ENCODE measurements at regions not wholly inside any gene's neighbourhood (a gene's known extent, or its start where the extent isn't known, plus 50 kb on each side); places are given as distances from the start of the nearest gene placed in this dataset.
"Not testable (repeated sequence)": the region's sequence is repeated elsewhere in the genome, so short reads cannot be mapped to it uniquely, and the experiment has no call there.

DNA sequence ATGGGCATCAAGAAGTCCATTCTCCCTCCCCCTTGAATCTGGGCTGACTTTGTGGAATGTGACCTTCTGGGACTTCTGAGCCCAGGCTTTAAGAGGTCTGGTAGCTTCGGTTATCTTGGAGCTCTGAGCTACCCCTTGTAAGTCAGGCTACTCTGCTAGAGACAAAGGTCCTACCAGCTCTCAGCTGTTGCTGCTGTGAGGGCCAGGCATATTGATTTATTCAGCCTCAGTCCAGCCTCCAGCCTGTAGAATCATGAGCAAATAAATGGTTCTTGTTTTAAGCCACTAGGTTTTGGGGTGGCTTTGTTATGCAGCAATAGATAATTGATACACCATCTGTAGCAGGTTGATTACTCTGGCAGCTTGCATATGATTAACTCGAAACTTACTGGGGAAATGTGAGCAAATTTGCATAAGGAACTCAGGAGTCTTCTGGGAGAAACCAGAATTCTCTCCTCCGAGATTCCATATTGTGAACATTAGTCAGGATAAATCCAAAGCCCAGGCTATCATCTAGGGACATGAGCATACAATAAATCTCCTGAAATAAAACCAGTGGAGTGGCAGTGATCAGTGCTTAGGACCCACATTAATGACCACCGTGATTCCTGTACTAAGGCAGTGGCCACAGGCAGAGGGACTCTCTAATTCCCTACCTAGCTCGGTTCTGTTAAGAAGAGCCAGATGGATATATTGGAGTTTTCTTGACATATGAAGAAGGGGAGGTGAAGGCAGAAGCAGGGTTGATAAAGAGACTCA is 336.1 kb downstream of the CDC5L start:
- DNase-seq = no peak

DNA sequence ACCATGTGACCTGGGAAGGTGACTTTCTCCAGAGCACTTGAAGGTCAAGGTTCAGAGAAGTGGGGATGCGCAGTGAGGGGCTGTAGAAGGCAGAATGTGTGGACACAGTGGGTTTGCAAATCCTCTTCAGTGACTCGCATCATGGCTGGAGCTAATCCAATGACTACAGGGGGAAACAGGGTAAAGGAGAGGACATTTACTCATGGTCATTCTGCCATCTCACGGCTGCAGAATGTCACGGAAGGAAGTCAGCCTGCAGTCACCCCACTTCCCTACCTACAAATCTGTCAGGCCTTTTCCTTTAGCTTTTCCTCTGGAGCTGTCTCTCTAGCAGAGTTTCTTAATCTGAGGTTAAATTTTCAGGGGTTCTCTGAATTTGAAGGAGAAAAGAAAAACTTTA is 337.6 kb downstream of the CDC5L start:
- no peak for DNase-seq

DNA sequence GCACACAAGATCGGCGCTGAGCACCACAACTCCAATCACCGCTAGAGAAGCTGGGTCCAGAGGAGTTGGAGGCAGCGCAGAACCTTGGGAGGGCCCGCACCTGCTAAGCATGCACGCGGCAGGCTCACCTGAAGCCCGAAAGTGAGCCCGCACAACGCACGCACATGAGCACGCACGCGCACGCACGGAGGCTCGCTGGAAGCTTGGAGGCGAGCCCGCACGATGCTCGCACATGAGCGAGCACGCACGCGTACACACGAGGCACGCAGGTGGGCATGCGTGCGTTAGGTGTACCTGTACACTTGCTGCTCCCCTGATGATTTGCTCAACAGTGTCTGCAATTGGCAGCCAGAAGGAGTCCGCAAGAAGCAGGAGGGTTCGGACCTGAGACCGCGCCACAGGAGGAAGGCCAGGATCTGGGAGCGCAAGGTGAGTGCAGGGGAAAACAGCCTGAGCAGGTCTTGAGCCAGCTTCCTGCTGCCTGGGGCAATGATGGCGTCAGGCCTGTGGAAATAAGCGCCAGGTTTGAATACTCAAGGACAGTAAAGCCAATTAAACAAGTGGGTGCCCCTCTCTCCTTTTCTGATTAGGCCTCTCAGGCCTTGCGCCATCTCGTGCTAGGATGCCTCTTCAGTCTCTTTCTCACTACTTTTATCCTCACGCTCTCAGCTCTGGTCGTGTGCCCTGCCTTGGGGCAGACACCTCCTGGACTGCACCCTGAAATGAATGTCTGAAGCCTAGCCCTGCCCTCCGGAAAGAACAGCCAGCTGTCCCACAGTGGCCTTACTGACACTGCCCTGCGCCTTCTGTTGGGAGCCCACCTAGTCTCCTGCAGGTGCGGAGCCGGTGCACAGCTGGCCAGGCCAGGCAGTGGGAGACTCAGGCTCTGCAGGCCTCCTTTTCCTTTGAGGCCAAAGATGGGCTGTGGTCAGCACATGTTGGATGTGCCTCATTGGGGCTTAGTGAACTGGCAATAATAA is 340.4 kb downstream of the CDC5L start:
- no peak for DNase-seq

DNA sequence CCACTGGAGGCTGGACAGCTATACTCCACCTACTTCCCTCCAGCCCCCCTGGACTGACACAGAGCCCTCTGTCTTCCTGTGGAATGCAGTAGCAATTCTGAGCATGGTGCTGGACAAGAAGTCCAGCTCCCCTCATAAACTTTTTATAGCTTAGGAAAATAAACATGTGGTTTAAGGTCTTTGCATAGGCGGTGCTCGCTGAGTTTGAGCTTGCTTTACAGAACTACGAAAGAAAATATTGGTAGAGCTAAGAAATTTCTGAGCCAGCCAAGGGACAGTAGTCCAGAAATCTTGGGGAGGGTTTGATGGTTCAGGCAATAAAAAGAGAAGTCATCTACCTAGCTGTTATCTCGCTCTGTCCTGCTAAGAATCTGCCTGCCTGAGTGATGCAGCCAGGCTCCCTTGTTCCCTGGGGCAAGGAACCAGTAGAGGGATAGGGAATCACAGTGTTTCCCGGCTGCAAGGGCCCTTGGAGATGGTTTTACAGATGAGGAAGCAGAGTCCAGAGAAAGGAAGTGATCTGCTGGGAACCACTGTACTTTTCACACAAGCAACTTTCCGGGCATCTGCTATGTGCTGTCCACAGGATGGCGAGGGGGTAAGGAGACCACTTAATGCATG is 343.4 kb downstream of the CDC5L start:
- DNase-seq = peak; percentile 21

DNA sequence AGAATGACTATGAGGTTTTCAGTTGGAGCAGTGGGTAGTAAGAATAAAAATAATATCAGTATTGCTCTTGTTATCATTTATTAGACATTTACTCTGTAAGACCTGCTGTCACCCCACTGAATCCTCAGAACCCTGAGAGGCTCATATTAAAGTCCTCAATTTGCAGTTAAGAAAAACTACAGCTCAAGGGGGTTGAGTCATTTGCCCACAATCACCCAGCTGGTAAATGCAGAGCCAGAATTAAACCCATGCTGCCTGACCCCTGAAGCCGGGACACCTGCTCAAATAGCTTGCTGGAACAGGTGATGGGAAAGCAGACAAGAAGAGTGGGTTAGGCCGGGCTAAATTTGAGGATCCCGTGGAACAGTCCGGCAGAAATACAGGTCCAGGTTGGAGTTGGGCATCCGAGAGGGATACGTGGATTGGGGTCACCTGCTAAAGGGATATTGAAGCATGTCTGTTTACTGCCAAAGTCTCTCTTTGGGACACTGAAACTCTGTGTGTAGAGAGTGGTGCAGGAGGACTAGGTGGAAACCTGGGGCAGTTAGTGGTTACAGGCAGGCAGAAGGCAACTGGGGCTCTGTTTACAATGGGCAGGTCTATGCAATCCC is 344.1 kb downstream of the CDC5L start:
- DNase-seq = no peak

DNA sequence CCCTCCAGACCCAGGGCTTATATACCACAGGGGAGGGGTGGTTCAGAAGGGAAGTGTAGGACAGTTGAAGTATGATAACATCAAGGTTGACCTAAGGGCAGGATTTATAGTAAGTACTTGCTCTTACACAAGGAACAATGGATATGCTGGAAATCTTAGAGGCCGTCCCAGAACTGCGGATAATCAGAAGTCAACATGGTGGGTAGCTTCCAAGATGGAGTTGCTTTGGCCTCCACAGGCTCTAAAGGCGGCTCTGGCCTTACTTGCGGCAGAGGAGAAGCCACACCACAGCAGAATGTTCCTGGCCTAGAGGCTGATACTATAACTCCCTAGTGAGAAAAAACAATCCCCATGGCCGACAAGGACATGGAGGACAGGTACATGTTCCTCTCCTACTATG is 344.7 kb downstream of the CDC5L start:
- no peak for DNase-seq

DNA sequence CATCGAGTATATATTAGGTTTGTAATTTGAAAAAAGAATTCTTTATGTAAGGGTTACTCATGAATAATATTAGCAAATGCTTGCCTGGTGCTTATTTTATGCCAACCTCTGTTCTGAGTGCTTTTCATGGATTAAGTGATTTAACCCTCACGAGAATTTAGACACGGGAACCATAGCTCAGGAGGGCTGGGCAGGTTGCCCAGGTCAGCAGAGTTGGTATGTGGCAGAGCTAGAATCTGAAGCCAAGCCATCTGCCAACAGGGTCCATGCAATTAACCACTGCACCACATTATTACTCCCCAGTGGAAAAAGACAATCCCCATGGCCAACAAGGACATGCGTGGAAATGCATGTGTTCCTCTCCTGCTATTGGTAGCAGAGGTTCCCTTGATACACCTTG is 345.6 kb downstream of the CDC5L start:
- DNase-seq = no peak

DNA sequence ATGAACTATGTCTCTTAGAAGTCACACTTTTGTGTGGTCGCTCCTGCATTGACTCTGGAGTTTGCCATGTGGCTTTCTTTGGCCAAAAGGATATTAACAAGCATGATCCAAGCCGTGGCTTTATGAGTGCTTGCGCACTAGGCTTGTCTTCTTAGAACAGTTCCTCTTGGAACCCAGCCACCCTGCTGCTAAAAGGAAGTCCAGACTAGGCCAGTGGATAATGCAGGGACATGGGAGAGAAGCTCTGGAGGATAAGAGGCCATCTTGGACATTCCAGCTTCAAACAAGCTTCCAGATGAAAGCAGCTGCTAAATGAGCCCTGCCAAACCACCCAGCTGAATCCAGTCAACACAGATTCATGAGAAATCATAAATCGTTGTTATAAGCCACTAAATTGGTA is 346.4 kb downstream of the CDC5L start:
- DNase-seq = no peak

DNA sequence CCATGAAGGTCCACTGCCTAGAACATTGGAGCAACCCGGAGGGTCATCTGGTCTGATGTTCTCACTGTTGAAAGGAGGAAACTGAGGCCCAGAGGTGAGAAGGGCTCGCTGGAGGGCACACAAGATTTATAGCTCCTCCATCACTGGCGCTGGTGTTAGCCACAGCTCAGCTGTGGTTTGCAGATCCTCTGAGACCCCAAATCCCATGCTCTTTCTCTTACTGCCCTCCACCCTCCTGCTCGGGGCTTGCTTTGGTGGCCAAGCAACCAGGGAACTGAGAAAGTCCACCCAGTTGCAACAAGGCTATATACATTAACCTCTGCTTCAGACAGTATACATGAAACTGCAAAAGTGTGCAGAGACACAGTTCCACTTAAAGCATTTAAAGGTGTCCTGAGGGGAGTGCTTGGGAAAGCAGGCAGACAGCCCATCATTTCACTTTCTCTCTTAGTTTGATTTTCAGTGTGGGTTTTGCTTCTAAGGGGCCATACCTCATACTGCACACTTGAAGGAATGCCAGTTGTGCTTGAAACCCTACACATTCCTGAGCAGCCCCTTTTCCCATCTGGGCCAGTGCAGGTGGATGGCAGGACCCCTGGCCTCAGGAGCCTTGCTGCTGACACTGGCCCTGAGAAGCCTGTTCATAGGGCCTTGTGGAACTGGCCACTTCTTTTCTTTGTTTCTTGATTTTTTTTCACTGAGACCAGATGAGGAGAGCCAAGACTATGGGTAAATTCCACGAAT is 347.6 kb downstream of the CDC5L start:
- DNase-seq = no peak

DNA sequence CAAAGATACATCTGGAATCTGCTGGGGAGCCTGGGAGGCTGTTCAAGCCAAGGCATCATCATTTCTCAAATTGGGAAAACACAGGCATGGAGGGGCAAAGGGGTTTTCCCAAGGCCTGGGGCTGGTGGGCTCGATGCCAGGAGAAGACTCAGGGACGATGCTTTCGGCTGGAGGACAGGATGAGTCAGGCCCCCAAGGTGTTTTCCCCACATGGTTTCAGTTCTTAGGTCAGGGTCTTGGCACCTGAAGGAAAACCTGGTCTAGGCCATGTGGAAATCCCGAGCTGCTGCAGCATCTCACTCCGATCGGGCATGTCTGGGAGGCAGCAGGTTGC is 348.1 kb downstream of the CDC5L start:
- DNase-seq = no peak

DNA sequence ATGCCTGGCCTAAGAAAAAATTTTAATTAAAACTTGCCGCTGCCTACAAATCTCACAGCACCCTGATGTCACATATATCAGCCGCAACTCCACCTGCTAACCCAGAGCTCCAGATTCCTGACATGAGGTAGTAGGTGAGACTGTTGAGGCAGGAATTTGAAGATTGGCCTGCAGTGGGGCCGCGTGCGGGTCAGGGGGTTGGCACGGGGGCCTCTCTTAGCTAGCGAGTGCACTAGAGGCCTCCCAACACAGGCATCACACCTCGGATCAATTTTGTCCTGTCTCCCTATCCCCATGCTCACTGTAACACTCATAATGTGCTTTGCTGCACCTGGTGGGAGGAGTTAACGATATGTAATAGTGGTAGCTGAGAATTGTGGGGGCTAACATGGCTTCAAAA is 349.8 kb downstream of the CDC5L start:
- no peak for DNase-seq

DNA sequence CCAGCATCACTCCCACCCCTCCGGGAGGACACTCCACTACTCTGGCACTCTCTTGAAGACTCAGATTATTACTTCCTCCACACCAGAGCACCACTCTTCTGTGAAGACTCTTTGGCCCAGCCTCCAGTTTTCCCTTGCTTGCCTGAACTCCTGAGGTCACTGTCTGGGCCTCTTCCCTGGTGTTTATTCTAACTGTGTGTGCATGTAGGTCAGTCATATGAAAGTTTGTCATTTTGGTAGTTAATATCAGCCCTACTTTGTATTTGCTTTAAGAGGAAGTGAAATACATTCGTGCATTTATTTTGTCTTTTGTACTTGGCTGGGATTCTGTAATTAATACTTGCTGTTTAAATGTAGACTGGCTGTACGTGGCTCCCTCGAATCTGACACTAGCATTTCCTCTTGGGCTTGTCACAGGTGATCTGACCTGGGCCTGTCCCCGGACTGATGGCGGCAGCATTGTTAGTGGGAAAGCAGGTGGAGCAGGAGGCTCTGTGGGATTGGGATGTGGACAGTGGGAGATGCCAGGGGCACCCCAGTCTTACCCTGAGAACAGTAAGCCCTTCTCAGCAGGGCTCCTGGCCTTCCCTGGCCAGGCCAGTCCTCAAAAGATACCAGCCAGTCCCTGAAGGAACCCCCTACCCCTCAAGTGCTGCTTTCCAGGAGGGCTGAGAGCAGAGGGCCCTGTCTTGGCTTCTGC is 350.5 kb downstream of the CDC5L start:
- DNase-seq = no peak

DNA sequence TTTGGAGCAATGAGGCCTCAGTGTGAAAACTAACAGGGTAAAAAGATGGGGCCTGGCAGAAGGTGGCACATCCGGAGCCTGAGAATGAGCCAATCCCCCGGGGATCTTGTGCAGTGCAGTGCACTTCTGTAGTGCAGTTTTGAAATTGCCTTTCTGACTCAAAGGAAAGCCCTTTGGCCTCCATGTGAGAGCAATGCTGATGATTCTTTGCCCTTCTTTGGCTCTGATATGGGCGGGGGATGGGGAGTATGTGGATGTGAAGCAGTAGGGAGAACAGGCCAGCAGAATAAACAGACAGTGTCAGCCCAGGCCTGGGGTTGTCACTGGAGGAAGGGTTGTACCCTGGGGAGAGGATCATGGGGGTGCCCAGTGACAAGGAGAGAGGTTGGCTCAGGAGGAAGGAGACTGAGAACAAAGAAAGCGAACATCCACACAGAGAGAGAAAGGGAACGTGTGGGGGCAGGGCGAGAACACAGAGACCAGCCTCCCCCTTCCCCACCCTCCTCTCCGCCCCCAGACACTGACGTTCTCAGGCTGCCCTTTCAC is 351.2 kb downstream of the CDC5L start:
- DNase-seq = no peak

DNA sequence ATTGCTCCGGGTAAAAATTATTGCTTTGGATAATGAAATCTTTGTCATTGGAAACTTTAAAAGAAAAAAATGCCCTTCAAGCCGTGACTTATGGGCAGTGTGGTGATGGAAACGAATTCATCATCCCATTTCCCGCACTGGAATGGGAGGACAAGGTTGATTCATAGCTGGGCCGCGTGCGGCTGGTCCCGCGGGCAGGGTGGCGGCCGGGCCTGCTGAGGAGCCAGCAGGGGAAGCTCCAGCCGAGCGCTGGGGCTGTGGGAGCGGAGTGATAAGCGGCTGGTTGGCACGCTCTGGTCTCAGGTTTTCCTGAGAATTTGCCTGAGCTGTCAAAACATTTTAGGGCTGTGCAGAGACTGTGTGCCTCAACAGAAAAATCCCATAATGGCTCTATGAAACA is 351.7 kb downstream of the CDC5L start:
- DNase-seq = no peak

DNA sequence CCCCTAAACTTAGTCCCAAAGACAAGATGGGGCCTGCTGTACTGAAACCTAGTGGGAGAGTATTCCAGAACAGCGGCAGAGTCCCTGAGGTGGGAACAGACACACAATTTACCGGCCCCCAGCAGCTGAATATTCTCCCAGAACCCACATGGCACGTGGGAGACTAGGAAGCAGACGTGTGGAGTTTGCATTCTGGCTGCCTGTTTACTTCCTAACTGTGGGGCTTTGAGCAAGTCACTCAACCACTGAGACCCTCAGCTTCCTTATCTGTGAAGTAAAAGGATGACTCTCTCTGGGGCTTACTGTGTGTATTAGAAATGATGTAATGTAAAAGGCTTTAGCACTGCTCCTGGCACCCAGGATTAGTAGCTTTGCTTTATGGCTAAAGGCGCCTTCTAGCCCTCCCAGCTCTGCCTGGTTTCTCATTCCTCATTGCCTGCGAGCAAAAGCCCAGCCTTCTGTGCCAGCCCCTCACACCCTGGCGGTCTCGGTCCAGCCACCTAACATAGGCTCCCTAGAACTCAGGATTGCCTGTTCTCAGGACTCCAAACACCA is 353.1 kb downstream of the CDC5L start:
- DNase-seq = no peak

DNA sequence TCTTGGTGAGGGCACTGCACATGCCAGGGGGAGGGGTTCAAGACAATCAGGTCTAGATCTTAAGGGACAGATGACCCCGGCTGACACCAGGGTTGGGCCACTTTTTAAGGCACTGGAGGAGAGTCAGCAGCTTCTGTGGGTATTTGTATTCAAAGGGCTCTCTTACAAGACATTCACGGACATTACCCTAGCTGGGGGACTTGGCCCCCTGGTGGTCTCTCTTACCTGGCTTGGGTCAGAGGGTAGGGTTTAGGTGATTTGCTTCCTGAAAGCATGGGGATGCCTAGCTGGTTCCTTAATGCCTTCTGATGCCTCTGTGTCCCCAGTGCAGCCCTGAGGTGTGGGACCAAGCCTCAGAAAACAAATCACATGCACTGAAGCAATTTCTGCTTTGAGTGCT is 354.7 kb downstream of the CDC5L start:
- DNase-seq = no peak

DNA sequence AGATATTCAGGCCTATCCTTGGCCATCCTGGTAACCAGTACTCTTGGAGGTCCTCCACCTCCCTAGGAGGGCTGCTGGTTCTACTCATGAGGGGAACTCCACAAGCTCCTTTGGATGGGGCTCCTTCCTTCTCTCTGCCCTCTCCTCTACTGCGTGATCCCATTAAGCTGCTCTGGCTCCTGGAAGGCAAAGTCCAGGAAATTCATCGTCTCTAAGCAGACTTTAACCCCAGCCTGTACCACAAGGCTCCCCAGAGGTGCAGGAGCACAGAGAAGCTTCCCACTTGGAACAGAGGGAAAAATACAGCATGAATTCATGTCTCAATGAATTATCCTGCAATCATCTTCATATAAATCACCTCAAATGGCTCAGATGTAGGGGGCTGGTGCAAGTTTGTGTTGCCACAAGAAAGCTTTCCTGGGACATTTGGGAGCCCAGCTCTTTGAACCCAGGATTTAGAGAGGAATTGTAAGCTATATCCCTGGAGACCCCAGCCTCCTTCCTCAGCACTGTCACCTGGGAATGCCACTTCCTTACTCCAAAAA is 355.4 kb downstream of the CDC5L start:
- DNase-seq = no peak

DNA sequence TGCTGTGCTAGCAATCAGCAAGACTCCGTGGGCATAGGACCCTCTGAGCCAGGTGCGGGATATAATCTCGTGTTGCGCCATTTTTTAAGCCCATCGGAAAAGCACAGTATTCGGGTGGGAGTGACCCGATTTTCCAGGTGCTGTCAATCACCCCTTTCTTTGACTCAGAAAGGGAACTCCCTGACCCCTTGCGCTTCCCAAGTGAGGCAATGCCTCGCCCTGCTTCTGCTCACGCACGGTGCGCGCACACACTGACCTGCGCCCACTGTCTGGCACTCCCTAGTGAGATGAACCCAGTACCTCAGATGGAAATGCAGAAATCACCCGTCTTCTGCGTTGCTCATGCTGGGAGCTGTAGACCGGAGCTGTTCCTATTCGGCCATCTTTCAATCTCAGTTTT is 372.6 kb downstream of the CDC5L start:
- DNase-seq = not testable (repeated sequence)

DNA sequence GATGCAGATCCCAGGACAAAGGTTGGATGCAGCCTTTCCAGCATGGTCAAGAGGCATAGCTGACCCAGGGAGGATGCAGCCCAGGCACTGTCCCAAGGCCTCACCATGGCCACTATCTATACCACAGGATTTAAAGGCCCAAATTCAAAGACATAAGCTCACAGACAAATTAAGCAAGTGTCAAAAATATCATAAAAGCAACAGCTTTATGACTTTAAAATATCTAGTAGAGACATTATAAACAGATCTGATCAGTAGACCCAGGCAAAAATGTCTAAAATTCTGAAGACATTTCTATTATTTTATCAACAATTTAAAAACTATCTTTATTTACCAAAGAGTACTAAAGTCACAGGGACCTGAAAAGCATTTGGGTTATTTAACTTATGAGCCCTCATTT is 373.5 kb downstream of the CDC5L start:
- no peak for DNase-seq

DNA sequence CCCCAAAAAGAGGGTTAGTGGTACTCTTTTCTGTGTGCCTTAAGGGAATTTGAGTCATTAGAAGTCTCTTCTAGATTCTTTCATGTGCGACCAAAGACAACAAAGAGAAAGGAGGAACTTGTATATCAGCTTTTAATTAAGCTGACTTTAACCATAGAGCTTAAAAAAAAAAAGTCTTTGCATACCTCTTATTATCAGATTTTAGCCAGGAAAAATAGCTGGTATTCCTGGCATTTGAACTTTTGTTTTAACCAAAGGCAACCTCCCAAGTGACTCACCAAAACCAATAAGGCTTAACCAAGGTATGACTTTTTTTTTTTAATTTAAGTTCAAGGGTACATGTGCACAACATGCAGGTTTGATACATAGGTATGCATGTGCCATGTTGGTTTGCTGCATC is 375.0 kb downstream of the CDC5L start:
- no peak for DNase-seq
